Endodermal cell (in vitro differentiated cells): ENCODE measurements at regions not wholly inside any gene's neighbourhood (a gene's known extent, or its start where the extent isn't known, plus 50 kb on each side); places are given as distances from the start of the nearest gene placed in this dataset.
"Not testable (repeated sequence)": the region's sequence is repeated elsewhere in the genome, so short reads cannot be mapped to it uniquely, and the experiment has no call there.

ENCODE experiments used
- DNase-seq: peaks from one replicate; pipeline ENCODE4 v3.0.0-alpha.2; 2017
- H3K27ac ChIP-seq: 2 replicates; pipeline ENCODE4 v1.5.1; 2013; ENCODE audit warnings: mild to moderate bottlenecking, low read depth, low read length, moderate library complexity
- H3K27me3 ChIP-seq: 2 replicates; pipeline ENCODE4 v1.6.1; 2013; ENCODE audit warnings: mild to moderate bottlenecking, low read length, moderate library complexity; ENCODE audit not compliant: insufficient read depth, control insufficient read depth, poor library complexity, severe bottlenecking
- H3K36me3 ChIP-seq: 2 replicates; pipeline ENCODE4 v1.7.0; 2013; ENCODE audit warnings: mild to moderate bottlenecking, low read length, moderate library complexity; ENCODE audit not compliant: control insufficient read depth, insufficient read depth
- H3K4me1 ChIP-seq: one replicate; pipeline ENCODE4 v1.7.0; 2013; ENCODE audit warnings: low read length; ENCODE audit not compliant: control insufficient read depth, insufficient read depth
- H3K4me3 ChIP-seq: 2 replicates; pipeline ENCODE4 v1.5.1; 2013; ENCODE audit warnings: mild to moderate bottlenecking, low read length, moderate library complexity
- H3K9ac ChIP-seq: 2 replicates; pipeline ENCODE4 v1.6.1; 2013; ENCODE audit warnings: mild to moderate bottlenecking, low read length, moderate library complexity; ENCODE audit not compliant: poor library complexity, severe bottlenecking; ENCODE audit errors: extremely low read depth
- H3K9me3 ChIP-seq: 2 replicates; pipeline ENCODE4 v1.6.1; 2013; ENCODE audit warnings: mild to moderate bottlenecking, low read length, moderate library complexity; ENCODE audit not compliant: control insufficient read depth
- H3K27ac Mint-ChIP-seq: 2 replicates; pipeline ENCODE4 v1.8.0; 2020; ENCODE audit warnings: mixed read lengths
- H3K27me3 Mint-ChIP-seq: 2 replicates; pipeline ENCODE4 v1.8.0; 2021; ENCODE audit warnings: mild to moderate bottlenecking, mixed read lengths; ENCODE audit not compliant: insufficient read depth
- H3K36me3 Mint-ChIP-seq: 2 replicates; pipeline ENCODE4 v1.8.0; 2020; ENCODE audit warnings: low read depth, mixed read lengths
- H3K4me1 Mint-ChIP-seq: 2 replicates; pipeline ENCODE4 v1.8.0; 2020; ENCODE audit warnings: mixed read lengths
- H3K4me3 Mint-ChIP-seq: 2 replicates; pipeline ENCODE4 v1.8.0; 2020; ENCODE audit warnings: mild to moderate bottlenecking, moderate library complexity, mixed read lengths
- H3K9me3 Mint-ChIP-seq: 2 replicates; pipeline ENCODE4 v1.8.0; 2020; ENCODE audit warnings: mild to moderate bottlenecking, mixed read lengths
- WGBS, 2 experiments: methylation state at CpG; one replicate each; pipeline versions ENCODE4 v1.1.5 to v1.1.7; 2013; ENCODE audit warnings: missing lambda C conversion rate in 2 of 2, mixed read lengths in 1 of 2; ENCODE audit not compliant: insufficient coverage in 1 of 2, insufficient read length in 1 of 2; 5-methylcytosine and 5-hydroxymethylcytosine counted together
- TF ChIP-seq, protein P1 (sequence below): fragments of 200-600 bp; sonication (generic); conservative IDR thresholded peaks from 2 replicates; pipeline ENCODE4 v1.5.0; 2021; ENCODE audit warnings: antibody characterized with exemption, mild to moderate bottlenecking

DNA sequence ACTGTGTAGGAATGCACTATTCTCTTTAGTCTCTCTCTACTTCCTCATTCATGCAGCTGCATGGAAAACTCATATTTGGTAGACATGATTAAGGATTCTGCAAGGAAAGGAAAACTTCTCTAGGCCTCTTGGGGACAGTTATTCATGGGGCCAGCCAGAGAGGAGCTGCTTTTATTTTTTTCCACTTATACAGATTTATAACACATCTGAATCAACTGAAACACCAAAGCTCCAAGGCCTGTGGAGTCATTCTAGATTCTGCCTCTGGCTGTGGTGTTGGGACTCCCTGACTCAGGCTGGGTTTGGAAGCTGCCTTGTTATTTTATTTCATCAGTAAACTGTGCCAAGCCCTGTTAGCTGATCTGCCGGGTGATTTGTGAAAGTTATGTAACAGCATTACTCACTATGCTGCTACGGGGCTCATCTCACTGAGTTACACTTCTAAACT lies 83.9 kb upstream of the EDEM3 start:
- H3K4me1 ChIP-seq, result peaks cover 5% of the 10 kb centered on the region
- TF ChIP-seq, protein P1, sequence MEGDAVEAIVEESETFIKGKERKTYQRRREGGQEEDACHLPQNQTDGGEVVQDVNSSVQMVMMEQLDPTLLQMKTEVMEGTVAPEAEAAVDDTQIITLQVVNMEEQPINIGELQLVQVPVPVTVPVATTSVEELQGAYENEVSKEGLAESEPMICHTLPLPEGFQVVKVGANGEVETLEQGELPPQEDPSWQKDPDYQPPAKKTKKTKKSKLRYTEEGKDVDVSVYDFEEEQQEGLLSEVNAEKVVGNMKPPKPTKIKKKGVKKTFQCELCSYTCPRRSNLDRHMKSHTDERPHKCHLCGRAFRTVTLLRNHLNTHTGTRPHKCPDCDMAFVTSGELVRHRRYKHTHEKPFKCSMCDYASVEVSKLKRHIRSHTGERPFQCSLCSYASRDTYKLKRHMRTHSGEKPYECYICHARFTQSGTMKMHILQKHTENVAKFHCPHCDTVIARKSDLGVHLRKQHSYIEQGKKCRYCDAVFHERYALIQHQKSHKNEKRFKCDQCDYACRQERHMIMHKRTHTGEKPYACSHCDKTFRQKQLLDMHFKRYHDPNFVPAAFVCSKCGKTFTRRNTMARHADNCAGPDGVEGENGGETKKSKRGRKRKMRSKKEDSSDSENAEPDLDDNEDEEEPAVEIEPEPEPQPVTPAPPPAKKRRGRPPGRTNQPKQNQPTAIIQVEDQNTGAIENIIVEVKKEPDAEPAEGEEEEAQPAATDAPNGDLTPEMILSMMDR, result no peak
- Mint-ChIP-seq H3K36me3 (peaks cover 4% of the 10 kb centered on the region), H3K9me3 (peaks cover 11% of the 10 kb centered on the region), H3K27me3 (no peaks in the 10 kb centered on the region), H3K4me3 (no peak overlapping the region), H3K27ac (no peak overlapping the region), H3K4me1 (peaks cover 8% of the 10 kb centered on the region)
- H3K36me3 ChIP-seq, result no peaks in the 10 kb centered on the region
- no peak overlapping the region for H3K4me3 ChIP-seq
- 90 to 93% methylated on average over 2 of the region's 2 CpGs for WGBS, 2 experiments
- no peaks in the 10 kb centered on the region for H3K9me3 ChIP-seq
- no peak overlapping the region for H3K9ac ChIP-seq
- H3K27ac ChIP-seq, result no peak overlapping the region
- DNase-seq, result no peak
- no peaks in the 10 kb centered on the region for H3K27me3 ChIP-seq

DNA sequence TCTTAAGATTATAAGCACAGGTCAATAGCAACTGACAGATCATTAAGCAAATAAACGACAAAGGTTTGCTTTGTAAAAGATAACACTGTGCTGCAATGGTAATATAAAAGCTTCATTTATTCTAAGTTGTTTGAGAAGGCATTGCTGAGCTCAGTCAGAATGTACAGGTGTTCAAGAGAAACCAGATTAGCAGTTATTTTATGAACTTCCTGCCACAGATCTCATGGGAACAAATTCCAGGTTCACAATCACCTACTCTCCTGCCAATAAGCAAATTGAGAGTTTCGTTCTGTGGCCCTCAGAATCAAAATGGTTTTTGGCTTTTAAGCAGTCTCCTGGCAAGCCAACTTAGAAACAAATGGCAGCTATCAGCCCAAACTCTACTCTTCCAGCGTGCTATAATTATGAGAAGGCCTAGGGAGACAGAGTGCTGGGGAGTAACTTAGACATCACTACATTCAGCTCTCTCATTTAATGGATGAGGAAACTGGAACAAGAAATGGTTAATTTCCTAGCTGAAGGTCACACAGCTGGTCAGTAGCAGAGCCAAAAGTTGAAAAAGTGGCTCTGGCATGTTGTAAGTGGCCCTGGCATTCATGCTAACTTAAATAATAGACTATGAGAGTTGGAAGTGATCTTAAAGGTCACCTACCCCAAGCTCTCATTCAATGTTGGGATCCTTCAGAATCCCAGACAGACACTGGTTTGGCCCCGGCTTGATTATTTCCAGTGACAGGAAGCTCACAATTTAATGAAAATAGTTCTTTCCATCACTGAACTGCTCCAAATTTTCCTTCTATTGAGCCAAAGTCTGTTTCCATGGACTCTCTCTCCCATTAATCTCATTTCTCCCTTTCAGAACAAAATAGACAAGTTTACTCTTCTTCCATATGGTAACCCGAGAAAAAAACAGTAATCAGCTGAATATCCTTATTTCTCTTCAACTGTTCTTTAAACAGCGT lies 82.6 kb upstream of the EDEM3 start:
- H3K27me3 ChIP-seq, result no peaks in the 10 kb centered on the region
- Mint-ChIP-seq H3K9me3 (peaks cover 11% of the 10 kb centered on the region), H3K4me3 (no peak overlapping the region), H3K4me1 (peaks cover 8% of the 10 kb centered on the region), H3K27ac (no peak overlapping the region), H3K27me3 (no peaks in the 10 kb centered on the region), H3K36me3 (peaks cover 4% of the 10 kb centered on the region)
- WGBS, 2 experiments, result 93 to 97% methylated on average over 4 to 6 of the region's 6 CpGs
- H3K9ac ChIP-seq, result no peak overlapping the region
- H3K9me3 ChIP-seq, result no peaks in the 10 kb centered on the region
- H3K4me3 ChIP-seq, result no peak overlapping the region
- H3K4me1 ChIP-seq, result peaks cover 5% of the 10 kb centered on the region
- TF ChIP-seq, protein P1, result no peak
- H3K36me3 ChIP-seq, result no peaks in the 10 kb centered on the region
- DNase-seq, result no peak
- H3K27ac ChIP-seq, result no peak overlapping the region

DNA sequence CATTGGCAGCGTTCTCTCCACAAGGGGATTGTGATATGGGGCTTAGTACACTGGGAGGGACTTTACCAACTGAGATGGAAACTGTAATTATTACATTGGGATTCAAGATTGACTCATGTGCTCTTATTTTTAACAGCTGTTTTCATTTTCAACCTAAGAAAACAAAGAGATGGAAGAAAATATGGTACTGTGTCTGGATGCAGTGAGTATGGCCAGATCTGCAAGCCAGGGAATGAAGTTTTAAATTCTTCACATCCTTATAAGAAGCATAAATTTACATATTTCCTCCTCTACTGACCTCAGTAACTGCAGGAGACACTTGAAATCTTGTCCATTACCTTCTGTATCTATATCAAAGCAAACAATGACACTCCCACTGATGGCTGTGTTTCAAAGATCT lies 81.5 kb upstream of the EDEM3 start:
- no peak overlapping the region for H3K27ac Mint-ChIP-seq
- no peak overlapping the region for H3K4me3 Mint-ChIP-seq
- 100% methylated on average over 1 of the region's 1 CpG for WGBS, 2 experiments

DNA sequence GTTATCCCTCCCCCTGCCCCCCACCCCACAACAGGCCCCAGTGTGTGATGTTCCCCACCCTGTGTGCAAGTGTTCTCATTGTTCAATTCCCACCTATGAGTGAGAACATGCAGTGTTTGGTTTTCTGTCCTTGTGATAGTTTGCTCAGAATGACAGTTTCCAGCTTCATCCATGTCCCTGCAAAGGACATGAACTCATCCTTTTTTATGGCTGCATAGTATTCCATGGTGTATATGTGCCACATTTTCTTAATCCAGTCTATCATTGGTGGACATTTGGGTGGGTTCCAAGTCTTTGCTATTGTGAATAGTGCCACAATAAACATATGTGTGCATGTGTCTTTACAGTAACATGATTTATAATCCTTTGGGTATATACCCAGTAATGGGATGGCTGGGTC lies 79.3 kb upstream of the EDEM3 start:
- H3K27me3 ChIP-seq, H3K36me3 ChIP-seq, H3K4me1 Mint-ChIP-seq, H3K36me3 Mint-ChIP-seq, H3K9ac ChIP-seq, H3K9me3 ChIP-seq, H3K27me3 Mint-ChIP-seq, H3K4me3 ChIP-seq, DNase-seq, H3K4me1 ChIP-seq, H3K27ac ChIP-seq, H3K4me3 Mint-ChIP-seq, H3K27ac Mint-ChIP-seq: not testable (repeated sequence)
- peaks cover 11% of the 10 kb centered on the region for H3K9me3 Mint-ChIP-seq

More for the DNA sequence above, 81.5 kb upstream of the EDEM3 start:
- peaks cover 4% of the 10 kb centered on the region for H3K36me3 Mint-ChIP-seq
- H3K4me1 ChIP-seq, result peaks cover 5% of the 10 kb centered on the region
- no peaks in the 10 kb centered on the region for H3K9me3 ChIP-seq
- no peak overlapping the region for H3K4me3 ChIP-seq
- TF ChIP-seq, protein P1, result no peak
- H3K27me3 Mint-ChIP-seq, result no peaks in the 10 kb centered on the region
- peaks cover 8% of the 10 kb centered on the region for H3K4me1 Mint-ChIP-seq
- no peaks in the 10 kb centered on the region for H3K36me3 ChIP-seq
- peaks cover 11% of the 10 kb centered on the region for H3K9me3 Mint-ChIP-seq
- H3K27me3 ChIP-seq, result no peaks in the 10 kb centered on the region
- no peak overlapping the region for H3K27ac ChIP-seq
- no peak for DNase-seq
- no peak overlapping the region for H3K9ac ChIP-seq
